GM18505 (cell line): ENCODE measurements at regions not wholly inside any gene's neighbourhood (a gene's known extent, or its start where the extent isn't known, plus 50 kb on each side); places are given as distances from the start of the nearest gene placed in this dataset.

Experiments
- ATAC-seq: cut with Tn5 transposase; IDR thresholded peaks from one replicate; pipeline ENCODE4 v1.9.1; 2021; ENCODE audit not compliant: unreplicated experiment
- POLR2A ChIP-seq: IDR thresholded peaks from 4 replicates; pipeline ENCODE4 v1.6.1; 2011; ENCODE audit warnings: borderline replicate concordance; ENCODE audit not compliant: insufficient read depth, insufficient read length; ENCODE audit errors: extremely low read depth

DNA sequence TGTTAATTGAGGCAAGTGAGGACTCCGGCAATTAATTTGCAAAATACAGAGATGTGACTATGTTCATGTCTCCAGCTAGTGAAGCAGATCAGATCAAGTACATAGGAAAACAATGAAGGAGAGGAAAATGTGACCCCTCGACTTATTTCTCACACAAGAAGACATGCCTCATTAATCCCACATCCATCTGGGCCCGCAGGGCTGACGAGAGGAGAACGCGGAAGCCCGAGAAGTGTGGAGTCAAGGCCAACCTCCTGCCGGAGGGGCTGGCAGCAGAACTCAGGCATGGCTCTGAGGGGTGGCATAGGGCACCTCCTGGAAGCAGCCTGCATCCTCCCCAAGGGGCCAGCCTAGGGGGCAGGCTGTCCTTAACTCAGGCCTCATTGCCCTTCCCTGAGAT is 54.4 kb downstream of the ZNF503 start:
- no peak for TF ChIP-seq POLR2A
- no peak for ATAC-seq

DNA sequence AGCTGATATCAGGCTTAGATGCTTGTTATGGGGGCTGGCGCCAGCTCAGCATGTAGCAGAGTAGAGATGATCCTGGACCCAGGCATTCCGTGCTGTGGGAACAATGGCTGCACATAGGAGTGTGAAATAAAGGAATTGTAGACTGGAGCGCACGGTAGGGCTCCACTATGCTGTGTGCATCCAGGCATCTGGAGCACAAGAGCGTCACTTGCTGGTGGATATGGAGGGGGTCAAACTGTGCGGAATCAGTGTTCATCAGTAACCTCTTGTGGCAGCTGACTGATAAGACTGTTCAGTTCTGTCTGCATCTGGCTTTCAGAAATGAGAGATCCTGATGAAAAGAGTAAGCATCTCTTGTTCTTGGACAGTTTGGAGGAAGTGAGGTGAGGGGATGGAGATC is 55.8 kb downstream of the ZNF503 start:
- ATAC-seq = no peak
- TF ChIP-seq POLR2A = no peak

DNA sequence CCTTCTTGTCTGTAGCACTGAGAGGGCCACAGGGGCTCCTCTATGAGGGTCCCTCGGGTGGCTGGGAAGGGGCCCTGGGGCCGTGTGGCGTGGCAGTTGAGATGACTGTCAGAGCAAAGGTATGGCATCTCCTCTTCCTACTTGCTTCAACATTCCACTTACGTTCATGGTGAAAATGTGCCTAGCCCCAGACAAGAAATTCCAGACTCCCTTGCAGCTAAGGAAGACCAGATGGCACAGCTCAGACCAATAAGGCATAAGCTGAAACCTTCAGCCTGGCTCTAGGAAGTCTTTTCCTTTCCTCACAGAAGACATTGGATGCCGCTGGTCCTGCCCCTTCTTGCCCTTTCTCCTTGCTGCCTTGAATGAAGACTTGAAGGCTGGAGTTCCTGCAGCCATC is 57.4 kb downstream of the ZNF503 start:
- ATAC-seq = no peak
- no peak for TF ChIP-seq POLR2A

DNA sequence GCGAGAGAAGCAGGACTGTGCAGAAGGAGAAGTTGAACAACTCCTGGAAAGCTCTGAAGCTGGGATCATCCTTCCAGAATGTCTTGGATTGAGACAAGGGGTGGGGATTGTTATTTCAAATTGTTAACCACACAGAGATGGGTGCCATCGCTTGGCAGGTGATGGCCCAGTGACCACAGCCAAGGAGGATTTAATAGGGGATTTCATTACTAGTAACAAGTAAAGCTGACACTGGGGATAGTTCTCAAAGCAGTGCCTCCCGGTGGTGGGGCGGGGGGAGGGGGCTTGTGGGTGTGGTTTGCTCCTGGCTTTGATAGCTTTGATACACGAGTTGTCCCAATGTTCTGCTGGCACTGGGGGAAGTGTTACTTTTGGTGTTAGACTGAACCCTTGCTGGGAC is 59.2 kb downstream of the ZNF503 start:
- TF ChIP-seq POLR2A = no peak

DNA sequence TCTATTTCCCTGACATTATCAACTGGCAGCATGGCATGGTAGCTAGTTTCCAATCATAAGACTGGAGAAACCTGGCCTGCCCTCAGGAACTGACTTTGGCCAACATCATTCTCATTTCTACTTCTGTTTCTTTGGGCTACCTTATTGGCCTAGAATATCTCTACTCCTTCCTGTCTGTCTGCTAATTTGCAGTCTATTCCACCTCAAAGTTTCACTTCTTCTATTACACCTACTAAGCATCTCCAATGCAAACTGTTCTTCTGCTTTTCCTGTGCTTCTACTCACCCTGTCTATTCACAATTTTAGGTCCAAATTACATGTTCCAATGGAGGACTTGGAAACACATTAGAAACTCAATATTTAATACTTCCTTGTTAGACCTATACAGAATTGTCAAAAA is 65.6 kb downstream of the ZNF503 start:
- peak; percentile 98 for ATAC-seq

More for the DNA sequence above, 59.2 kb downstream of the ZNF503 start:
- ATAC-seq = no peak

DNA sequence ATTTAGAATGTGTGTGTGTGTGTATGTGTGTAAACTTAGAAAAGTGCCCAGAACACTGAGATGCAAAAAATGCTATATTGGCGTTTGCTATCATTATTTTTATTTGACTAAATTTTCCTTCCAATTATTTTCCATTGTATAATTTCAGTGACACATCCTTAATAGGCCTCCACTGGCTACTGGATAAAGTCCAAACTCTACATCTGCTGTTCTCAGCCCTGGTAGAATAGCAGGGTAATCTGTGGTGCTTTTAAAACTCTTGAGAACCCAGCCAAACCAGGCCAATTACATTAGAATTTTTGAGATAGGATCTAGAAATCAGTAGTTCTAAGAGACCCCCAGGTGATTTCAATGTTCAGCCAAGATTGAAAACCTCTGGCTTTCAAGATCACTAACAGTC is 66.4 kb downstream of the ZNF503 start:
- ATAC-seq = no peak

More for the DNA sequence above, 65.6 kb downstream of the ZNF503 start:
- TF ChIP-seq POLR2A = no peak

DNA sequence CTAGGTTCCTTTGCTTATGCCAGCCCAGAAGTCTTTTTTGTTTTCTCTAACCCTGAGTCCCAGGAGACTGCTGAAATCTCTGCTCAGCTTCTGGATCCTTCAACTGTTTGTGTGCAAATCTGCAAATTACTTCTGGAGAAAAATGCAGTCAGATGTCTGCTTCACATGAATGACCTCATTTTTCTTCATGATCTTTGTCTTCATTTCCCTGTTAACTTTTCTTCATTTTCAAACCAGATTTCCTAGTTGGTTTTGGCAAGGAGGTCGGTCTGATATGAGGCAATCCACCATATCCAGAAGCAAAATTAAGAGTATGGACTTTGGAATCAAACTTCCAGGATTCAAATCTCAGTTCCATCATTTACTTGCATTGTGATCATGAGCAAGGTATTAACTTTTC is 66.8 kb downstream of the ZNF503 start:
- ATAC-seq = no peak

More for the DNA sequence above, 66.4 kb downstream of the ZNF503 start:
- no peak for TF ChIP-seq POLR2A

DNA sequence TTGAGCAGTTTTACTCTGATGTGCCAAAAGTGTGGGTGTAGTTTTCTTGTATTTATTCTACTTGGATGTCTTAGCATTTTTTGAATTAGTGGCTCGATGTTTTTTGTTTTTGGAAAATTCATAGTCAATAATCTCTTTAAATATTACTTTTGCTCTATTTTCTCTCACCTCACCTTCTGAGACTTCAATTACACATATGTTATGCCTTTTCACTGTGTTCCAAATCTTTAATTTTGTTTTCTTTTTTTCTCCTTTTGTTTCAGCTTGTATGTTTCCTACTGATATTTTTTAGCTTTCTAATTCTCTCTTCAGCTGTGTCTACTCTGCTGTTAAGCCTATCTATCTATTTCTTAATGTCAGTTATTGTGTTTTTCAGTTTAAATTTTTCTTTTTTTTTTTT is 69.5 kb downstream of the ZNF503 start:
- no peak for ATAC-seq
- no peak for TF ChIP-seq POLR2A

More for the DNA sequence above, 66.8 kb downstream of the ZNF503 start:
- TF ChIP-seq POLR2A = no peak

DNA sequence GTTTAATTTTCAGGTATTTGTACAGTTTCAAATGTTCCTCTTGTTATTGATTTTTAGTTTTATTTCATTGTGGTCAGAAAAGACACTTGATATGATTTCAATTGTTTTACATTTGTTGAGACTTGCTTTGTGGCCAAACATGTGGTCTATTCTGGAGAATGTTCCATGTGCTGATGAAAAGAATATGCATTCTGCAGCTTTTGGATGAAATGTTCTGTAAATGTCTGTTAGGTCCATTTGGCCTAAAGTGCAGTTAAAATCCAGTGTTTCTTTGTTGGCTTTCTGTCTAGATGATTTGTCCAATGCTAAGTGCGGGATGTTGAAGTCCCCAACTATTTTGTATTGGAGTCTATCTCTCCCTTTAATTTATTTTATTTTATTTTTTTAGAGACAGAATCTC is 70.5 kb downstream of the ZNF503 start:
- ATAC-seq = no peak
- TF ChIP-seq POLR2A = no peak

DNA sequence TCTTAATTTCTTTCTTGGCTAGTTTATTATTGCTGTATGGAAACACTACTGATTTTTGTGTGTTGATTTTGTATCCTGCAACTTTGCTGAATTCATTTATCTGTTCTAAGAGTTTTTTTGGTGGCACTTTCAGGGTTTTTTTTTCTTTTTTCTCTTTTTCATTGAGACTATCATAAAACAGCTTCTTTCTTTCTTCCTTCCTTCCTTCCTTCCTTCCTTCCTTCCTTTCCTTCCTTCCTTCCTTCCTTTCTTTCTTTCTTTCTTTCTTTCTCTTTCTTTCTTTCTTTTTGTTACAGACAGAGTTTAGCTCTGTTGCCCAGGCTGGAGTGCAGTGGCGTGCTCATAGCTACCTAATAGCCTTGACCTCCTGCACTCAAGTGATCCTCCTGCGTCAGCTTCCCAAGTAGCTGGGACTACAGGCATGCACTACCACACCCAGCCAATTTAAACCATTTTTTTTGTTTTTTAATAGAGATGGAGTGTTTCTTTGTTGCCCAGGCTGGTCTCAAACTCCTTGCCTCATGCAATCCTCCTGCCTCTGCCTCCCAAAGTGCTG is 72.3 kb downstream of the ZNF503 start:
- no peak for ATAC-seq
- no peak for TF ChIP-seq POLR2A

DNA sequence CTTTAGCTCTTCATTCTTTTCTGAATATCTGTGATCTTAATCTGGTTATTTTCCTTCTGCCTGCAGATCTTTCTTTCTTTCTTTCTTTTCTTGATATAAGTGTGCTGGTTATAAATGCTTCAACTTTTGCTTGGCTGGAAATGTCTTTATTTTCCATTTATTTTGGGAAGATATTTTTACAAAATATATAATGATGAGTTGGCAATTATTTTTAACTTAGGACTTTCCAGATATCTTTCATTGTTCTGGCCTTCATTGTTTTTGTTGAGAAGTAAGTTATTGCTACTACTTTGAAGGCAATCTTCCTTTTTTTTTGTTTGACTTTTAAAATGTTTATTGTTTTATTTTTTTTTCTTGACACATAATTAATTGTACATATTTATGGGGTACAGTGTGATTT is 75.3 kb downstream of the ZNF503 start:
- ATAC-seq = no peak
- TF ChIP-seq POLR2A = no peak

DNA sequence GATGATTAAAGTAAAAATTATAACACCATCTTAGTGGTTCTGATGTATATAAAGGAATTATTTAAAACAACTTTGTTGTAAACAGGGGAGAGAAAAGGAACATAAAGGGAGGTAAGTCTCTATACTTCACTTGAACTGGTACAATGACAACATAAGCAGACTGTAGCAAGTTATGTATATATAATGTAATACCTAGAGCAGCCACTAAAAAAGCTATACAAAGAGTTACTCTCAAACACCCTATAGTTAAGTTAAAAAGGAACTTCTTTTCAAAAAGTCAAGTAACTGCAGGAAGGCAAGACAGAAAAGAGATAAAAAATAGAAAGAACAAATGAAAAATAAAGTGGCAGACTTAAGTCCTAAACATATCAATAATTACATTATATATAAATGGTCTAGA is 82.3 kb downstream of the ZNF503 start:
- TF ChIP-seq POLR2A = no peak
- no peak for ATAC-seq

DNA sequence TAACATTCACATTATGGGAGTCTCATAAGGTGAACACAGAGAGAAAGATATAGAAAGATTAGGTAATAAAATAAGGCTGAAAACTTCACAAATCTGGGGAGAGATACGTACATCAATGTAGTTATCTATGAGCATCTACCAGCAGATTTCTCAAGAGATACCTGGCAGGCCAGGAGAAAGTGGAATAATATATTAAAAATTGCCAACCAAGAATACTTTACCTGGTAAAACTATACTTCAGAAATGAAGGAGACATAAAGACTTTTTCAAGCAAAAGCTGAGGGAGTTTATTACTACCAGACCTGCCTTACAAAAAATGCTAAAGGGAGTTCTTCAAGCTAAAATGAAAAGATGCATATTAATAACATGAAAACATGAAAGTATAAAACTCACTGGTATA is 78.8 kb upstream of the COMTD1 start:
- no peak for ATAC-seq
- TF ChIP-seq POLR2A = no peak

DNA sequence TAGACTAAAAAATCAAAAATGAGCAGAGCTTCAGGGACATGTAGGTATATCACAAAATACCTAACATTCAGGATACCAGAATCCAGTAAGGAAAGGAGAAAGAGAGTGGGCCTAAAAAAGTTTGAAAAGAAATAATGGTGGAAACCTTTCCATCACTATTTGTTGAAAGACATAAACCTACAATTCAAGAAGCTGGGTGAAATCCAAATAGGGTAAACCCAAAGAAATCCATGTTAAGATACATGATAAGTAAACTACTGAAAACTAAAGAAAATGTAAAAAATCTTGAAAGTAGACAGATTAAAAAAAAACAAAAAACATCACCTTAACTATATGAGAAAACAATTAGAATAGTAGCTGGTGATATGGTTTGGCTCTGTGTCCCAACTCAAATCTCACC is 76.7 kb upstream of the COMTD1 start:
- TF ChIP-seq POLR2A = no peak
- ATAC-seq = no peak

DNA sequence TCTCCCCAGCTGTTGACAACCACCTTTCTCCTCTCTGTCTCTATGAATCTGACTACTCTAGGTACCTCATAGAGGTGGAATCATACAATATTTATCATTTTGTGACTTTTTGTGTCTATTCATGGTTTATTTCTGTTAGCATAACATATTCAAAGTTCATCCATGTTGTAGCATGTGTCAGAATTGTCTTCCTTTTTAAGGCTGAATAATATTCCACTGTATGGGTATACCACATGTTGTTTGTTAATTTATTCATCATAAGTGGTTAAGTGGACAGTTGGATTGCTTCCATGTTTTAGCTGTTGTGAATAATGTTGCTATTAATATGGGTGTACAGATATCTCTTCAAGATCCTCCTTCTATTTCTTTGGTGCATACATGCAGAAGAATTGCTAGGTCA is 69.9 kb upstream of the COMTD1 start:
- no peak for ATAC-seq
- TF ChIP-seq POLR2A = no peak
